ENCODE measurements at regions not wholly inside any gene's neighbourhood (a gene's known extent, or its start where the extent isn't known, plus 50 kb on each side); places are given as distances from the start of the nearest gene placed in this dataset.

DNA sequence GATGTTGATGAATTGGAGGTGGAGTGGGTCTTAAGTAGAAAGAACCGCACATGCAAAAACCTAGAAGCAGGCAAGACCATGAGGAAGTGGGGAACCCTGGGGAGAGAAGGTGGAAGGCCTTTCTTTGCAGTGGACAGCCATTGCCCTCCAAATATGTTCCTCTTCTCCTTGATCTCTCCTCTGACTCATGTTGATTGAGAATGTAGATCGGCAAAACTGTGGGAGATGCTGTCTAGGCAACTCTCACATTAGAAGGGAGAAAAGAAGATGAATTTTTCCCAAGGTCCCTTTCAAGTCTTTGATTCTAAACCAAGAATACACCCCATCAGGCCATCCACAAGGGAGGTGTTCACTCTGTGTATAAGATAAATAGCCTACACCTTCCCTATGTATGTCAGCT, 257.5 kb downstream of the MSRB3 start:
- TF ChIP-seq, protein P1, sequence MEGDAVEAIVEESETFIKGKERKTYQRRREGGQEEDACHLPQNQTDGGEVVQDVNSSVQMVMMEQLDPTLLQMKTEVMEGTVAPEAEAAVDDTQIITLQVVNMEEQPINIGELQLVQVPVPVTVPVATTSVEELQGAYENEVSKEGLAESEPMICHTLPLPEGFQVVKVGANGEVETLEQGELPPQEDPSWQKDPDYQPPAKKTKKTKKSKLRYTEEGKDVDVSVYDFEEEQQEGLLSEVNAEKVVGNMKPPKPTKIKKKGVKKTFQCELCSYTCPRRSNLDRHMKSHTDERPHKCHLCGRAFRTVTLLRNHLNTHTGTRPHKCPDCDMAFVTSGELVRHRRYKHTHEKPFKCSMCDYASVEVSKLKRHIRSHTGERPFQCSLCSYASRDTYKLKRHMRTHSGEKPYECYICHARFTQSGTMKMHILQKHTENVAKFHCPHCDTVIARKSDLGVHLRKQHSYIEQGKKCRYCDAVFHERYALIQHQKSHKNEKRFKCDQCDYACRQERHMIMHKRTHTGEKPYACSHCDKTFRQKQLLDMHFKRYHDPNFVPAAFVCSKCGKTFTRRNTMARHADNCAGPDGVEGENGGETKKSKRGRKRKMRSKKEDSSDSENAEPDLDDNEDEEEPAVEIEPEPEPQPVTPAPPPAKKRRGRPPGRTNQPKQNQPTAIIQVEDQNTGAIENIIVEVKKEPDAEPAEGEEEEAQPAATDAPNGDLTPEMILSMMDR (IDR thresholded peaks at IDR 0.05): no peak
- TF ChIP-seq POLR2A (IDR thresholded peaks at IDR 0.05; ENCODE audit: low read depth) (no peak), POLR2AphosphoS5 (IDR thresholded peaks at IDR 0.05) (no peak)
